GM06990 (cell line): ENCODE measurements at regions not wholly inside any gene's neighbourhood (a gene's known extent, or its start where the extent isn't known, plus 50 kb on each side); places are given as distances from the start of the nearest gene placed in this dataset.
"Not testable (repeated sequence)": the region's sequence is repeated elsewhere in the genome, so short reads cannot be mapped to it uniquely, and the experiment has no call there.

Experiments used
- DNase-seq: peaks from one replicate; pipeline ENCODE4 v3.0.0-alpha.2; 2011; ENCODE audit not compliant: insufficient read length; ENCODE audit errors: extremely low read depth
- H3K27me3 ChIP-seq: replicated peaks from 2 replicates; pipeline ENCODE4 v1.6.0; 2011; ENCODE audit warnings: low read length; ENCODE audit not compliant: control insufficient read depth, insufficient read depth
- H3K36me3 ChIP-seq: 2 replicates; pipeline ENCODE4 v1.5.1; 2011; ENCODE audit warnings: low read length; ENCODE audit not compliant: control insufficient read depth, insufficient read depth
- H3K4me3 ChIP-seq: replicated peaks from 2 replicates; pipeline ENCODE4 v1.5.1; 2011; ENCODE audit warnings: low read depth, mild to moderate bottlenecking, control low read depth, low read length

GRCh38 chr12:9420817-9421519 lies 186.7 kb downstream of the KLRB1 start:
- H3K4me3 ChIP-seq, H3K36me3 ChIP-seq, DNase-seq, H3K27me3 ChIP-seq: not testable (repeated sequence)

GRCh38 chr12:9418669-9419041 lies 189.1 kb downstream of the KLRB1 start:
- not testable (repeated sequence) for H3K27me3 ChIP-seq, DNase-seq

GRCh38 chr12:9417947-9418668 lies 189.6 kb downstream of the KLRB1 start:
- not testable (repeated sequence) for H3K4me3 ChIP-seq, DNase-seq, H3K27me3 ChIP-seq, H3K36me3 ChIP-seq

More at GRCh38 chr12:9418669-9419041, 189.1 kb downstream of the KLRB1 start:
- not testable (repeated sequence) for H3K36me3 ChIP-seq, H3K4me3 ChIP-seq

- not testable (repeated sequence) for H3K36me3 ChIP-seq, H3K4me3 ChIP-seq, H3K27me3 ChIP-seq, DNase-seq
Observed at GRCh38 chr12:9417341-9417740, 190.4 kb downstream of the KLRB1 start.

- not testable (repeated sequence) for DNase-seq, H3K27me3 ChIP-seq, H3K4me3 ChIP-seq, H3K36me3 ChIP-seq
Observed at GRCh38 chr12:9416346-9416745, 191.4 kb downstream of the KLRB1 start.

- not testable (repeated sequence) for H3K36me3 ChIP-seq, H3K4me3 ChIP-seq, DNase-seq, H3K27me3 ChIP-seq
Observed at GRCh38 chr12:9415898-9416297, 191.8 kb downstream of the KLRB1 start.

GRCh38 chr12:9413862-9414261 lies 193.9 kb downstream of the KLRB1 start:
- DNase-seq, H3K27me3 ChIP-seq, H3K36me3 ChIP-seq, H3K4me3 ChIP-seq: not testable (repeated sequence)

- H3K27me3 ChIP-seq, H3K36me3 ChIP-seq, H3K4me3 ChIP-seq, DNase-seq: not testable (repeated sequence)
Observed at GRCh38 chr12:9412459-9412858, 195.3 kb downstream of the KLRB1 start.

- H3K27me3 ChIP-seq, H3K4me3 ChIP-seq, H3K36me3 ChIP-seq, DNase-seq: not testable (repeated sequence)
Observed at GRCh38 chr12:9411616-9412268, 196.0 kb downstream of the KLRB1 start.

- DNase-seq, H3K27me3 ChIP-seq, H3K36me3 ChIP-seq, H3K4me3 ChIP-seq: not testable (repeated sequence)
Observed at GRCh38 chr12:9407425-9407748, 199.2 kb upstream of the PZP start.
